Pancreas (tissue), 10 donors: ENCODE measurements at regions not wholly inside any gene's neighbourhood (a gene's known extent, or its start where the extent isn't known, plus 50 kb on each side); places are given as distances from the start of the nearest gene placed in this dataset.

Experiments
- ATAC-seq, 4 donors: fragments of 200-7000 bp; cut with Tn5 transposase; one replicate each; pipeline versions ENCODE4 v1.8.0 to v1.9.1; 2020; ENCODE audit warnings: mild to moderate bottlenecking in 4 of 4, moderate library complexity in 4 of 4
- DNase-seq, 6 donors: peaks; one replicate each; pipeline ENCODE4 v3.0.0-alpha.2; 2020
- FAIRE-seq: peaks from 2 replicates; lab custom pipeline; 2012; peaks lifted over from hg19 to GRCh38; lab: Jason Lieb, UNC
- H3K27ac ChIP-seq, 4 donors: fragments of 200-600 bp; sonication (generic); 1 replicate in 3 of 4; 2 replicates in 1 of 4; pipeline versions ENCODE4 v1.5.0 to v1.8.0; 2020
- H3K27me3 ChIP-seq, 4 donors: fragments of 200-600 bp; one replicate each; pipeline ENCODE4 v1.8.0; 2021
- H3K36me3 ChIP-seq, 3 donors: fragments of 200-600 bp; sonication (generic) in 1 of 3; one replicate each; pipeline versions ENCODE4 v1.5.0 to v1.8.0; 2020 to 2021
- H3K4me1 ChIP-seq, 3 donors: fragments of 200-600 bp; one replicate each; pipeline ENCODE4 v1.8.0; 2021
- H3K4me3 ChIP-seq, 4 donors: fragments of 200-600 bp; sonication (generic) in 2 of 4; one replicate each; pipeline versions ENCODE4 v1.5.0 to v1.8.0; 2020 to 2021
- H3K9me3 ChIP-seq, 4 donors: fragments of 200-600 bp; one replicate each; pipeline ENCODE4 v1.8.0; 2021
- CTCF ChIP-seq, 4 donors: fragments of 200-600 bp; sonication (generic) in 3 of 4; IDR thresholded peaks; one replicate each; pipeline versions ENCODE4 v1.5.0 to v1.8.0; 2021; ENCODE audit warnings: antibody characterized with exemption in 4 of 4
- WGBS, 2 donors: extraction: QIAGEN DNeasy Blood & Tissue Kit; methylation state at CpG; one replicate each; pipeline ENCODE4 v1.1.7; 2013; 5-methylcytosine and 5-hydroxymethylcytosine counted together
- intact Hi-C, 3 donors: fragments of 100-400 bp; cut with DNase I; formaldehyde crosslinking; loops; one replicate each; pipeline versions ENCODE4 v1.11.1 to v1.14.2; 2022
- donor health status: healthy with polysubstance abuse.
- donor health status: DM: no; HTN: no; CAD: no; lungs with moderate emphysema.
- donor health status: DM: no; HTN: no; CAD: no.
- donor health status: control.
- donor health status: control.
- donor health status: Bipolar disorder and iron deficiency.
- donor health status: DM: yes; HTN: yes; CAD: no.
- donor health status: DM: no; HTN: no; CAD: no.
- donor health status: DM: no; HTN: no; CAD: no.
- donor health status: DM: yes; HTN: yes; CAD: no.

DNA sequence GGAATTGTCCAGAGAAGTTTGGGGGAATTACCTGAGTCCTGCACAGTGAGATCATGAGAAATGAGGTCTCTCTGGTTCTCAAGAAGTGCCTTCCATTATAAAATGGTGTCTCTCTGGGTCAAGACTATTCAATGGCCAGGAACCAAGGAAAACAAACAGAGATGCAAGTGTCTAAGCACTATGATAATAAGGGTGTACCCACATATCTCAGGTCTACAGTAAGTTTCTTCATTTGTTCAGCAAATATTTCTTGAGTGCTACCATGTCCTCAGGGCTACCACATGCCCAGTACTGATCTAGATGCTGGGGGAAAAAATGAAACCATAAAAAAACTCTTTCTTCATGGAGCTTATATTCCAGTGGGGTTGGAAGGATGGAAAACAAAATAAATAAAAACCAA, 170.0 kb downstream of the ACKR3 start:
- no peak for FAIRE-seq

DNA sequence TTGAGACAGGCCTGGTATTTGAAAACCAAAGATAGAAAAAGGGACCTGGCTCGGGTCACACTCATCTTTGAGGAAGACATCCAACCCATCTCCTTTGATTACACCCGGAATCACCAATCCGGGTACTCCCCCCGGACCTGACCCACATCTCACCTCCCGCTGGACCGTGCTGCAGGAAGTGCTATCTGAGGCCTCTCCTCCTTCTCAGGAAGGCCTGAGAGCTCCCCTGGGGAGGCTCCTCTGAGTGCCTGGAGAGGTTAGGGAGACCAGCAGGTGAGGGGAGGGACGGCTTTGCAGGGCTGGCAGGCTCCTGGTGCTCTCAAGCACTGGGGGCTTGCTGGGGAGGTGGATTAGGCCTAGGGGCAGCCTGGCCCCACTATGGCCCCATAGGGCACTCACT, 170.9 kb downstream of the ACKR3 start:
- DNase-seq, result no peak
- Histone ChIP-seq H3K27me3 (no peaks in the 10 kb centered on the region), H3K9me3 (no peaks in the 10 kb centered on the region), H3K27ac (no peak overlapping the region), H3K4me3 (no peak overlapping the region), H3K36me3 (no peaks in the 10 kb centered on the region), H3K4me1 (no peaks in the 10 kb centered on the region)
- ATAC-seq, result no peak
- intact Hi-C loops, result no loop called here
- WGBS, 2 donors, result 80 to 86% methylated on average over 7 of the region's 7 CpGs
- TF ChIP-seq CTCF (IDR thresholded peaks at IDR 0.05), result no peak
- no peak for FAIRE-seq

More for the DNA sequence above, 170.0 kb downstream of the ACKR3 start:
- no peaks in the 10 kb centered on the region for H3K27me3 ChIP-seq
- H3K4me1 ChIP-seq, result no peaks in the 10 kb centered on the region
- ATAC-seq, result no peak
- no peak for DNase-seq
- H3K36me3 ChIP-seq, result no peaks in the 10 kb centered on the region
- intact Hi-C loops, result no loop called here
- TF ChIP-seq CTCF (IDR thresholded peaks at IDR 0.05), result no peak
- no peak overlapping the region for H3K27ac ChIP-seq
- no peak overlapping the region for H3K4me3 ChIP-seq
- H3K9me3 ChIP-seq, result no peaks in the 10 kb centered on the region

DNA sequence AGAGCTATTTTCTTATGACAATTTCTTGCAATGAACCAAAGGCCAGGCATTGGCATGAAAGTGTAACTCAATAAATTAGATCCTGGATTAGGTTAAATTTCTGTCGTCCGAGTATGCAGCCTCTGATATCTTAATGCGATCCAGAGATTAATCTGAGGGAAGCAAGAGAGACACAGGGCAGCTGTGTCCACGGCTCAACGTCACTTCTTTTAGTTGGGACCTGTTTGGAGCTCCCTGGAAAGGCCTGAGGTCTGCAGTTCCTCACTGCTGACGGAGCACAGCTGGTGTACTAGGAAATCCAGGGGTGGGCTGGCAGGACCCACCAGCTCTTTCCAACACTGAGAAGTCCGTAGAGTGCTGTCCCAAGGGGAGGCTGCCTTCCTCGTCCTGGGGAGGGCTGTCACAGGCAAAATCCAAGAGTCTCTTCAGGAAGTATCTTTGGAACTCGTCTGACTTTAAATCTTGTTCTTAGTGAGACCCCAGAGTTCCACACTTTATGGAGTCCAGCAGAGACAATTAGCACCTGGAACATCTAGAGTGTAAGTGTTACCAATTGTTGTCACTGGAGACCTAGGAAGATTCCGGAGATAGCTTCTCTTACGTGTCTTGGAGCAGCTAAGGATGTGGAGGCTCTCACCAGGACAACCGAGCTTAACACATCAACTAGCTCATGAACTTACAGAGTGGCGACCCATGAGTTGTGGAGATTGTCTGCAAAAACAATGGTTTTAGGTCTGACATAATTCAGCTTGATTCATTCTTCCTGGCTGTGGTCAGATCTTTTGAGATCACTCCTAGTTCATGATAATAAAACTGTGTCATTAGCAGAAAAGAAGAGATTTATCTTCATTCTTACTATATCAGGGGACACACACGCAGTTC, 173.7 kb downstream of the ACKR3 start:
- FAIRE-seq, result no peak

GRCh38 chr2:236743921-236744280, 174.3 kb downstream of the ACKR3 start:
- intact Hi-C loops, result no loop called here
- Histone ChIP-seq H3K4me3 (no peak overlapping the region), H3K4me1 (peaks cover 0 to 2% (median 0%) of the 10 kb centered on the region in 3 donors), H3K27ac (no peak overlapping the region), H3K9me3 (no peaks in the 10 kb centered on the region), H3K36me3 (no peaks in the 10 kb centered on the region), H3K27me3 (no peaks in the 10 kb centered on the region)
- ATAC-seq, result no peak
- no peak for DNase-seq
- FAIRE-seq, result no peak
- no peak for TF ChIP-seq CTCF (IDR thresholded peaks at IDR 0.05)
- 37 to 60% methylated on average over 1 of the region's 1 CpG for WGBS, 2 donors

More for the DNA sequence above, 173.7 kb downstream of the ACKR3 start:
- no peak for TF ChIP-seq CTCF (IDR thresholded peaks at IDR 0.05)
- Histone ChIP-seq H3K27ac (no peak overlapping the region), H3K4me3 (no peak overlapping the region), H3K9me3 (no peaks in the 10 kb centered on the region), H3K36me3 (no peaks in the 10 kb centered on the region), H3K27me3 (no peaks in the 10 kb centered on the region), H3K4me1 (no peaks in the 10 kb centered on the region)
- 85 to 93% methylated on average over 14 of the region's 14 CpGs for WGBS, 2 donors
- no peak for DNase-seq
- peak in 2 of 4 donors; percentile 20 to 33 for ATAC-seq
- intact Hi-C loops, result no loop called here

DNA sequence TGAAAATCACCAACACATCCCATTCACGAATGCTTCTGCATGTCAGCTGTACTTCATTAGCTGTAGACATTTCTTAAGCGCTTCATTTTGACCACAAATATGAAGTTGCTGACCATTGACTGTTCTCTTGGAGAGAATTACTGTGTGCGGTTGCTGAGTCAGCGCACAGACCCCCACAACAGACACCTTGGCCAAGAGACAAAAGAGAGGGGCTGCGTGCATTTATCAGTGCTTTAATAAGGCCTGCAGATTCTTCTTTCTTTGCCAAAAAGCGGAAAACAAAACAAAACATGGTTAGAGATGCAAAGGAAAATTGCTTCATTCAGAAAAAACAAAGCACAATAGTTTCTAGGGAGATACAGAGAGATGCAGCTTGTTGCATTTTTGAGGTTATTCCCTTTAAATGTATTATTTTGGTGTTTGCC, 174.7 kb downstream of the ACKR3 start:
- H3K27ac ChIP-seq, result no peak overlapping the region
- FAIRE-seq, result no peak
- H3K9me3 ChIP-seq, result no peaks in the 10 kb centered on the region
- H3K27me3 ChIP-seq, result no peaks in the 10 kb centered on the region
- no peak for DNase-seq
- ATAC-seq, result peak in 2 of 4 donors; percentile 42 to 46
- intact Hi-C loops, result no loop called here
- H3K4me1 ChIP-seq, result peaks cover 0 to 2% (median 0%) of the 10 kb centered on the region in 3 donors
- no peak for TF ChIP-seq CTCF (IDR thresholded peaks at IDR 0.05)
- H3K36me3 ChIP-seq, result no peaks in the 10 kb centered on the region
- H3K4me3 ChIP-seq, result no peak overlapping the region
- 84 to 85% methylated on average over 6 of the region's 6 CpGs for WGBS, 2 donors
